Endometrium (tissue), 2 donors: ENCODE measurements at regions not wholly inside any gene's neighbourhood (a gene's known extent, or its start where the extent isn't known, plus 50 kb on each side); places are given as distances from the start of the nearest gene placed in this dataset.

Source experiments
- FAIRE-seq: peaks from 2 replicates; lab custom pipeline; 2012; peaks lifted over from hg19 to GRCh38; lab: Jason Lieb, UNC
- donor health status: control.
- donor health status: control.

- FAIRE-seq, result no peak
These were observed 639.3 kb downstream of the KCNJ2 start for GRCh38 chr17:70808596-70808995.

- FAIRE-seq, result no peak
These were observed 641.3 kb downstream of the KCNJ2 start for GRCh38 chr17:70810609-70811008.

- peak; percentile 50 for FAIRE-seq
These were observed 644.1 kb downstream of the KCNJ2 start for GRCh38 chr17:70813355-70813930.

- FAIRE-seq, result no peak
These were observed 649.9 kb downstream of the KCNJ2 start for GRCh38 chr17:70819183-70819582.

GRCh38 chr17:70820276-70820675, 650.9 kb downstream of the KCNJ2 start:
- FAIRE-seq, result no peak

- FAIRE-seq, result no peak
These were observed 656.2 kb downstream of the KCNJ2 start for GRCh38 chr17:70825321-70826125.

GRCh38 chr17:70829876-70830275, 660.5 kb downstream of the KCNJ2 start:
- no peak for FAIRE-seq

- FAIRE-seq, result no peak
These were observed 664.7 kb downstream of the KCNJ2 start for GRCh38 chr17:70834039-70834438.

GRCh38 chr17:70848785-70849184, 679.5 kb downstream of the KCNJ2 start:
- no peak for FAIRE-seq

- FAIRE-seq, result no peak
These were observed 686.2 kb downstream of the KCNJ2 start for GRCh38 chr17:70855401-70856054.

- FAIRE-seq, result no peak
These were observed 688.0 kb downstream of the KCNJ2 start for GRCh38 chr17:70857351-70857750.

GRCh38 chr17:70859829-70860228, 690.5 kb downstream of the KCNJ2 start:
- FAIRE-seq, result no peak

GRCh38 chr17:70862295-70862694, 693.0 kb downstream of the KCNJ2 start:
- no peak for FAIRE-seq

GRCh38 chr17:70863436-70864248, 694.3 kb downstream of the KCNJ2 start:
- no peak for FAIRE-seq

GRCh38 chr17:70865993-70866804, 696.9 kb downstream of the KCNJ2 start:
- no peak for FAIRE-seq

GRCh38 chr17:70868149-70868548, 698.8 kb downstream of the KCNJ2 start:
- no peak for FAIRE-seq

GRCh38 chr17:70869402-70870085, 700.2 kb downstream of the KCNJ2 start:
- peak; percentile 67 for FAIRE-seq

GRCh38 chr17:70871180-70871818, 702.0 kb downstream of the KCNJ2 start:
- peak; percentile 95 for FAIRE-seq

- no peak for FAIRE-seq
These were observed 702.8 kb downstream of the KCNJ2 start for GRCh38 chr17:70872103-70872502.

- peak; percentile 98 for FAIRE-seq
These were observed 706.5 kb downstream of the KCNJ2 start for GRCh38 chr17:70875729-70876310.
